ENCODE measurements at regions not wholly inside any gene's neighbourhood (a gene's known extent, or its start where the extent isn't known, plus 50 kb on each side); places are given as distances from the start of the nearest gene placed in this dataset.
"Not testable (repeated sequence)": the region's sequence is repeated elsewhere in the genome, so short reads cannot be mapped to it uniquely, and the experiment has no call there.

GRCh38 chr14:44385296-44385695 lies 121.8 kb downstream of the FSCB start:
- not testable (repeated sequence) for DNase-seq

- not testable (repeated sequence) for DNase-seq
These were observed 122.3 kb downstream of the FSCB start for GRCh38 chr14:44384601-44385293.

GRCh38 chr14:44384093-44384492 lies 123.0 kb downstream of the FSCB start:
- no peak for DNase-seq

- no peak for DNase-seq
These were observed 123.4 kb downstream of the FSCB start for GRCh38 chr14:44383636-44384035.

GRCh38 chr14:44379292-44379977 lies 127.6 kb downstream of the FSCB start:
- no peak for DNase-seq

GRCh38 chr14:44374906-44375305 lies 132.2 kb downstream of the FSCB start:
- DNase-seq, result no peak

- DNase-seq, result no peak
These were observed 134.1 kb downstream of the FSCB start for GRCh38 chr14:44372807-44373489.

GRCh38 chr14:44372231-44372630 lies 134.9 kb downstream of the FSCB start:
- no peak for DNase-seq

- no peak for DNase-seq
These were observed 136.4 kb downstream of the FSCB start for GRCh38 chr14:44370727-44371126.

- no peak for DNase-seq
These were observed 137.5 kb downstream of the FSCB start for GRCh38 chr14:44369401-44370123.

- no peak for DNase-seq
These were observed 146.0 kb downstream of the FSCB start for GRCh38 chr14:44361083-44361482.

GRCh38 chr14:44353805-44354204 lies 153.3 kb downstream of the FSCB start:
- DNase-seq, result no peak

GRCh38 chr14:44352201-44352600 lies 154.9 kb downstream of the FSCB start:
- DNase-seq, result no peak

GRCh38 chr14:44347316-44347715 lies 159.8 kb downstream of the FSCB start:
- no peak for DNase-seq

GRCh38 chr14:44341116-44341515 lies 166.0 kb downstream of the FSCB start:
- no peak for DNase-seq

GRCh38 chr14:44339862-44340261 lies 167.2 kb downstream of the FSCB start:
- DNase-seq, result no peak

GRCh38 chr14:44339231-44339630 lies 167.9 kb downstream of the FSCB start:
- no peak for DNase-seq

- DNase-seq, result no peak
These were observed 189.7 kb downstream of the FSCB start for GRCh38 chr14:44317441-44317746.

GRCh38 chr14:44316647-44317440 lies 190.2 kb downstream of the FSCB start:
- DNase-seq, result peak; percentile 6 to 18 (median 8)

GRCh38 chr14:44309331-44309730 lies 197.8 kb downstream of the FSCB start:
- no peak for DNase-seq

- DNase-seq, result no peak
These were observed 206.2 kb downstream of the FSCB start for GRCh38 chr14:44300916-44301315.

GRCh38 chr14:44297437-44297836 lies 209.6 kb downstream of the FSCB start:
- no peak for DNase-seq

Measured in suppressor macrophage treated with lipopolysaccharide for 1 hour (primary cell).